NCI-H2196 treated with DMSO at 0.1 percent for 48 hours (cell line): ENCODE measurements at regions not wholly inside any gene's neighbourhood (a gene's known extent, or its start where the extent isn't known, plus 50 kb on each side); places are given as distances from the start of the nearest gene placed in this dataset.

Source experiments
- DNase-seq: peaks from one replicate; lab custom pipeline; 2025; ENCODE audit not compliant: unreplicated experiment; lab: John Stamatoyannopoulos, UW

- no peak for DNase-seq
These were observed 251.9 kb downstream of the EPM2A start for GRCh38 chr6:145483191-145483996.

- no peak for DNase-seq
These were observed 250.0 kb downstream of the EPM2A start for GRCh38 chr6:145485288-145485687.

GRCh38 chr6:145486306-145486705 is 249.0 kb downstream of the EPM2A start:
- DNase-seq = no peak

GRCh38 chr6:145489583-145489982 is 245.7 kb downstream of the EPM2A start:
- no peak for DNase-seq

GRCh38 chr6:145490068-145490467 is 245.3 kb downstream of the EPM2A start:
- no peak for DNase-seq

- DNase-seq = no peak
These were observed 244.2 kb downstream of the EPM2A start for GRCh38 chr6:145491126-145491525.

GRCh38 chr6:145497006-145497405 is 238.3 kb downstream of the EPM2A start:
- DNase-seq = no peak

GRCh38 chr6:145498425-145498824 is 236.9 kb downstream of the EPM2A start:
- no peak for DNase-seq

- DNase-seq = no peak
These were observed 232.9 kb downstream of the EPM2A start for GRCh38 chr6:145502416-145502815.

- DNase-seq = no peak
These were observed 229.2 kb downstream of the EPM2A start for GRCh38 chr6:145506136-145506535.

- DNase-seq = no peak
These were observed 228.8 kb downstream of the EPM2A start for GRCh38 chr6:145506565-145506964.

GRCh38 chr6:145507239-145507638 is 228.1 kb downstream of the EPM2A start:
- no peak for DNase-seq

- DNase-seq = no peak
These were observed 227.2 kb downstream of the EPM2A start for GRCh38 chr6:145508107-145508506.

GRCh38 chr6:145517492-145517891 is 217.8 kb downstream of the EPM2A start:
- no peak for DNase-seq

GRCh38 chr6:145525038-145525437 is 210.3 kb downstream of the EPM2A start:
- no peak for DNase-seq

GRCh38 chr6:145529582-145529981 is 205.7 kb downstream of the EPM2A start:
- peak; percentile 57 for DNase-seq

- no peak for DNase-seq
These were observed 204.9 kb downstream of the EPM2A start for GRCh38 chr6:145530454-145530853.

- DNase-seq = no peak
These were observed 204.3 kb downstream of the EPM2A start for GRCh38 chr6:145531032-145531431.

- DNase-seq = no peak
These were observed 203.5 kb downstream of the EPM2A start for GRCh38 chr6:145531822-145532221.

- DNase-seq = no peak
These were observed 203.0 kb downstream of the EPM2A start for GRCh38 chr6:145532361-145532760.

- no peak for DNase-seq
These were observed 200.3 kb downstream of the EPM2A start for GRCh38 chr6:145534989-145535388.

- no peak for DNase-seq
These were observed 196.3 kb downstream of the EPM2A start for GRCh38 chr6:145538989-145539388.

GRCh38 chr6:145539831-145540230 is 195.5 kb downstream of the EPM2A start:
- no peak for DNase-seq
